ENCODE measurements at regions not wholly inside any gene's neighbourhood (a gene's known extent, or its start where the extent isn't known, plus 50 kb on each side); places are given as distances from the start of the nearest gene placed in this dataset.

DNA sequence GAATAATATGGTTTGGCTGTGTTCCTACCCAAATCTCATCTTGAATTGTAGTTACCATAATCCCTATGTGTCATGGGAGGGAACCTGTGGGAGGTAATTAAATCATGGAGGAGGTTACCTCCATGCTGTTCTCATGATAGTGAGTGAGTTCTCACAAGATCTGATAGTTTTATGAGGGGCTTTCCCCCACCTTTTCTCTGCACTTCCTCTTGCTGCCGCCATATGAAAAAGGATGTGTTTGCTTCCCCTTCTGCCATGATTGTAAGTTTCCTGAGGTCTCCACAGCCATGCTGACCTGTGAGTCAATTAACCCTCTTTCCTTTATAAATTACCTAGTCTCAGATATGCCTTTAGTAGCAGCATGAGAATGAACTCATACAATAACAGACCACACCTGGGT, 63.7 kb upstream of the PRR16 start:
- Histone ChIP-seq H3K4me1 (replicated peaks in 1 of 2; ENCODE audit: control insufficient read depth in 2 of 2, insufficient read depth in 2 of 2, low read length in 2 of 2) (no peaks in the 10 kb centered on the region), H2AFZ (ENCODE audit: low read depth, low read length) (no peak overlapping the region), H3K4me3 (no peak overlapping the region), H3K79me2 (ENCODE audit: control insufficient read depth, insufficient read depth, low read length) (no peaks in the 10 kb centered on the region), H4K20me1 (replicated peaks; ENCODE audit: control insufficient read depth, insufficient read depth, low read length) (no peaks in the 10 kb centered on the region), H3K9ac (ENCODE audit: insufficient read depth in 1 of 2, low read depth in 2 of 2, low read length in 2 of 2) (no peak overlapping the region), H3K9me3 (replicated peaks; ENCODE audit: control insufficient read depth, insufficient read depth, low read depth, low read length) (no peaks in the 10 kb centered on the region; the same call in 1 of the 2 replicates), H3K9me1 (ENCODE audit: control insufficient read depth, insufficient read depth, low read length) (no peaks in the 10 kb centered on the region), H3K36me3 (ENCODE audit: control insufficient read depth, insufficient read depth, low read length) (no peaks in the 10 kb centered on the region), H3K27me3 (ENCODE audit: control insufficient read depth in 2 of 2, insufficient read depth in 2 of 2, low read length in 2 of 2) (no peaks in the 10 kb centered on the region), H3K27ac (ENCODE audit: extremely low read depth, low read depth, low read length) (no peak overlapping the region), H3K4me2 (ENCODE audit: insufficient read depth, low read length) (no peak overlapping the region)
- TF ChIP-seq, protein P1, sequence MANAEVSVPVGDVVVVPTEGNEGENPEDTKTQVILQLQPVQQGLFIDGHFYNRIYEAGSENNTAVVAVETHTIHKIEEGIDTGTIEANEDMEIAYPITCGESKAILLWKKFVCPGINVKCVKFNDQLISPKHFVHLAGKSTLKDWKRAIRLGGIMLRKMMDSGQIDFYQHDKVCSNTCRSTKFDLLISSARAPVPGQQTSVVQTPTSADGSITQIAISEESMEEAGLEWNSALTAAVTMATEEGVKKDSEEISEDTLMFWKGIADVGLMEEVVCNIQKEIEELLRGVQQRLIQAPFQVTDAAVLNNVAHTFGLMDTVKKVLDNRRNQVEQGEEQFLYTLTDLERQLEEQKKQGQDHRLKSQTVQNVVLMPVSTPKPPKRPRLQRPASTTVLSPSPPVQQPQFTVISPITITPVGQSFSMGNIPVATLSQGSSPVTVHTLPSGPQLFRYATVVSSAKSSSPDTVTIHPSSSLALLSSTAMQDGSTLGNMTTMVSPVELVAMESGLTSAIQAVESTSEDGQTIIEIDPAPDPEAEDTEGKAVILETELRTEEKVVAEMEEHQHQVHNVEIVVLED (CRISPR knock-in tag; IDR thresholded peaks at IDR 0.05) = no peak
- no peak for TF ChIP-seq BRD4 (IDR thresholded peaks at IDR 0.05)
- no peak for TF ChIP-seq TAF1 (IDR thresholded peaks at IDR 0.05; ENCODE audit: control insufficient read depth, extremely low read depth, insufficient read depth, low read length, severe bottlenecking)
- FAIRE-seq = no peak
- WGBS (ENCODE audit: insufficient coverage, low coverage, missing lambda C conversion rate) = 0% methylated on average over 1 of the region's 1 CpG
- POLR2A ChIA-PET = no interaction called here
- in situ Hi-C loops (cut with MboI) (no loop called here), intact Hi-C loops (cut with micrococcal nuclease) (no loop called here)
- ATAC-seq = no peak
- no peak for DNase-seq (ENCODE audit: extremely low read depth in 1 of 4, low spot score in 3 of 4)
- CTCF ChIA-PET (ENCODE audit: low intra/inter-chr PET ratio) = no interaction called here
- BruUV-seq (replicated peaks) = no TSS peak

DNA sequence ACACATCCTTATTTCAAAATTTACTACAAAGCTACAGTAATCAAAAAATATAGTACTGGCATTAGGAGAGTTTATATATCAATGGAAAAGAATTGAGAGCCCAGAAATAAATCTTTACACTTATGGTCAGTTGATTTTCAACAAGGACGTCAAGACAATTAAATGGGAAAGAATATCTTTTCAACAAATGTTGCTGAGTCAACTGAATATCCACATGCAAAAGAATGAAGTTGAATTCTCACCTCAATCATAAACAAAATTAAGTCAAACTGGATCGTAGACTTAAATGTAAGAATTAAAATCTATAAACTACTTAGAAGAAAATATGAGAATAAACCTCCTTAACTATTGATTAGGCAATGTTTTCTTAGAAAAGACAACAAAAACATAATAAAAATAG, 61.5 kb upstream of the PRR16 start:
- POLR2A ChIA-PET = no interaction called here
- no peak overlapping the region for H3K4me2 ChIP-seq (ENCODE audit: insufficient read depth, low read length)
- no peak overlapping the region for H3K4me3 ChIP-seq
- H3K79me2 ChIP-seq (ENCODE audit: control insufficient read depth, insufficient read depth, low read length) = no peaks in the 10 kb centered on the region
- no peaks in the 10 kb centered on the region for H3K36me3 ChIP-seq (ENCODE audit: control insufficient read depth, insufficient read depth, low read length)
- TF ChIP-seq C11orf30 (IDR thresholded peaks at IDR 0.05; ENCODE audit: low read depth) (peak; percentile 29; the same call in 1 of the 2 replicates), ZBTB2 (IDR thresholded peaks at IDR 0.05) (no peak), ZNF316 (IDR thresholded peaks at IDR 0.05) (peak; percentile 60), MAFF (IDR thresholded peaks at IDR 0.05; ENCODE audit: low read length) (0 out of 2 replicates have a peak, but pooled peaks have one; percentile 38)
- in situ Hi-C loops (cut with MboI) (no loop called here), intact Hi-C loops (cut with micrococcal nuclease) (no loop called here)
- BruUV-seq (replicated peaks) = no TSS peak
- H3K9me3 ChIP-seq (replicated peaks; ENCODE audit: control insufficient read depth, insufficient read depth, low read depth, low read length) = no peaks in the 10 kb centered on the region
- DNase-seq (ENCODE audit: extremely low read depth in 1 of 4, low spot score in 3 of 4) (no peak), ATAC-seq (no peak), FAIRE-seq (no peak)
- H3K9me1 ChIP-seq (ENCODE audit: control insufficient read depth, insufficient read depth, low read length) = no peaks in the 10 kb centered on the region
- CTCF ChIA-PET (ENCODE audit: low intra/inter-chr PET ratio) = no interaction called here
- H3K27me3 ChIP-seq (ENCODE audit: control insufficient read depth in 2 of 2, insufficient read depth in 2 of 2, low read length in 2 of 2) = no peaks in the 10 kb centered on the region
- H4K20me1 ChIP-seq (replicated peaks; ENCODE audit: control insufficient read depth, insufficient read depth, low read length) = no peaks in the 10 kb centered on the region
- no peak overlapping the region for H3K9ac ChIP-seq (ENCODE audit: insufficient read depth in 1 of 2, low read depth in 2 of 2, low read length in 2 of 2)
- H2AFZ ChIP-seq (ENCODE audit: low read depth, low read length) = no peak overlapping the region
- H3K4me1 ChIP-seq (replicated peaks in 1 of 2; ENCODE audit: control insufficient read depth in 2 of 2, insufficient read depth in 2 of 2, low read length in 2 of 2) = no peaks in the 10 kb centered on the region
- no peak overlapping the region for H3K27ac ChIP-seq (ENCODE audit: extremely low read depth, low read depth, low read length)
- 3% methylated on average over 2 of the region's 2 CpGs for WGBS (ENCODE audit: insufficient coverage, low coverage, missing lambda C conversion rate)

All from K562 (cell line).